SK-N-MC (cell line): ENCODE measurements at regions not wholly inside any gene's neighbourhood (a gene's known extent, or its start where the extent isn't known, plus 50 kb on each side); places are given as distances from the start of the nearest gene placed in this dataset.

Experiments
- DNase-seq: peaks from one replicate; pipeline ENCODE4 v3.0.0-alpha.2; 2011; ENCODE audit warnings: low read depth, low spot score
- H3K27ac ChIP-seq: fragments of 200-600 bp; sonication (generic); 2 replicates; pipeline ENCODE4 v1.5.1; 2016; ENCODE audit warnings: mixed run types
- H3K36me3 ChIP-seq: fragments of 200-600 bp; sonication (generic); 2 replicates; pipeline ENCODE4 v1.6.1; 2017; ENCODE audit warnings: antibody characterized with exemption, low read length, mixed read lengths; ENCODE audit not compliant: insufficient read depth
- H3K4me3 ChIP-seq: fragments of 200-600 bp; sonication (generic); 2 replicates; pipeline ENCODE4 v1.5.1; 2016
- H3K9ac ChIP-seq: fragments of 200-600 bp; sonication (generic); 2 replicates; pipeline ENCODE4 v1.8.0; 2017; ENCODE audit warnings: mixed run types, mixed read lengths; ENCODE audit not compliant: insufficient read length
- H3K9me3 ChIP-seq: fragments of 200-600 bp; sonication (generic); 2 replicates; pipeline ENCODE4 v1.6.1; 2017; ENCODE audit warnings: low read depth, mild to moderate bottlenecking, antibody characterized with exemption, low read length, moderate library complexity, mixed read lengths
- EZH2 ChIP-seq: fragments of 200-600 bp; sonication (generic); IDR thresholded peaks from one replicate; pipeline ENCODE4 v1.6.1; 2017; ENCODE audit warnings: antibody characterized with exemption
- FOXP2 ChIP-seq: optimal IDR thresholded peaks from 2 replicates; pipeline ENCODE3; 2011; ENCODE audit warnings: mild to moderate bottlenecking, moderate library complexity; ENCODE audit not compliant: insufficient read depth; ENCODE audit errors: extremely low read length, control extremely low read depth
- POLR2AphosphoS5 ChIP-seq: IDR thresholded peaks from 2 replicates; pipeline ENCODE4 v1.6.1; 2012; ENCODE audit warnings: mild to moderate bottlenecking, low read depth, low read length, borderline replicate concordance

- TF ChIP-seq POLR2AphosphoS5: no peak
- TF ChIP-seq EZH2: no peak
- no peak for TF ChIP-seq FOXP2
- Histone ChIP-seq H3K27ac (no peak overlapping the region), H3K9ac (no peak overlapping the region), H3K4me3 (no peak overlapping the region), H3K36me3 (no peaks in the 10 kb centered on the region), H3K9me3 (no peaks in the 10 kb centered on the region)
- no peak for DNase-seq
Measured at GRCh38 chr9:79371948-79372555, 199.7 kb upstream of the TLE4 start.

DNA sequence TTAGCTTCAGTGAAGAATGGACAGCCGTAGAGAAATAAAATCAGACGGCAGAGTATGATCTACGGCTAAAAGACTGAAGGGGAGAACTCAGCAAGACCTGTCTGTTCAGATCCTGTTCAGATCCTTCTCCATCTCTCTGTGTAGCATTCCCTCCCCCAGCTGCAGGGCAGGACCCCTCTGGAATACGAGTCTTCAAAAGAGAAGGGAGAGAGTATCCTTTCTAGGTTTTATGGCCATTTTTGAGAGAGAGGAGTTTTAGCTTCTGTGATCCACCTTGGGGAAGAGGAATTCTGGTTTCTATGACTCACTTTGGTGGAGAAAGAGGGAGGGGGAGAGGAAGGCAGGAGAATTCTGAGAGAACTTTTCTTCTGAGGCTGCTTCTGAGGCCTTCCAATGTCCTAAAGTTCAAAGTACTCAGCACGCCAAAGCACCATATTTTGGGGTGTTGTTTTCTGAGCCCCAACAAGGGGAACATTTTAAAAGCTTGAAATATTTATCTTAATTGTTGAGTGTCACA lies 194.4 kb upstream of the TLE4 start:
- Histone ChIP-seq H3K9ac (no peak overlapping the region), H3K4me3 (no peak overlapping the region), H3K27ac (no peak overlapping the region), H3K36me3 (no peaks in the 10 kb centered on the region), H3K9me3 (no peaks in the 10 kb centered on the region)
- TF ChIP-seq FOXP2 (no peak), POLR2AphosphoS5 (no peak), EZH2 (no peak)
- DNase-seq: no peak

- Histone ChIP-seq H3K27ac (no peak overlapping the region), H3K9me3 (no peaks in the 10 kb centered on the region), H3K4me3 (no peak overlapping the region), H3K36me3 (no peaks in the 10 kb centered on the region), H3K9ac (no peak overlapping the region)
- TF ChIP-seq POLR2AphosphoS5 (no peak), EZH2 (no peak), FOXP2 (no peak)
- no peak for DNase-seq
Measured at GRCh38 chr9:79378107-79378506, 193.7 kb upstream of the TLE4 start.

- H3K4me3 ChIP-seq: no peak overlapping the region
- H3K9me3 ChIP-seq: no peaks in the 10 kb centered on the region
- no peak overlapping the region for H3K9ac ChIP-seq
- DNase-seq: no peak
- no peak overlapping the region for H3K27ac ChIP-seq
- TF ChIP-seq POLR2AphosphoS5 (no peak), EZH2 (no peak), FOXP2 (no peak)
- no peaks in the 10 kb centered on the region for H3K36me3 ChIP-seq
Measured at GRCh38 chr9:79382044-79382443, 189.7 kb upstream of the TLE4 start.

DNA sequence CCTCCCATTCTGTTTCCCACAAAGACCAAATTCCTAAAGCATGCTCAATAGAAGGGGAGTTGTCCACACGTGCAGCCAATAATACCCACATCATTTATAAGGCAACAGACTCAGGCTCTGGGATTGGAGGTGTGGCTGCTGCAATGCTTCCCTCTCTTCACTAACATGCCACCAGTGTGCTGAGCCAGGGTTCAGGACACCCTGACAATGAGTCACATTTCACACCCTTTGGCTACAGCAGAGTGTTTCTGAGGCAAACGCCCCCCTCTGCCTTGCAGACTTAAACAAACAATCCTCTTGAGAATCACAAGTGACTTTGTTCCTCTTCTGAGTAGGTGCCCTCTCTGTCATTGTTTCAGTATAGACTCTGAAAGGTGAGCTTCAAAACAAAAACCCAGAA lies 189.3 kb upstream of the TLE4 start:
- H3K9ac ChIP-seq: no peak overlapping the region
- DNase-seq: no peak
- no peak for TF ChIP-seq EZH2
- no peak for TF ChIP-seq FOXP2
- TF ChIP-seq POLR2AphosphoS5: no peak
- H3K4me3 ChIP-seq: no peak overlapping the region
- no peaks in the 10 kb centered on the region for H3K36me3 ChIP-seq
- no peak overlapping the region for H3K27ac ChIP-seq
- no peaks in the 10 kb centered on the region for H3K9me3 ChIP-seq

DNA sequence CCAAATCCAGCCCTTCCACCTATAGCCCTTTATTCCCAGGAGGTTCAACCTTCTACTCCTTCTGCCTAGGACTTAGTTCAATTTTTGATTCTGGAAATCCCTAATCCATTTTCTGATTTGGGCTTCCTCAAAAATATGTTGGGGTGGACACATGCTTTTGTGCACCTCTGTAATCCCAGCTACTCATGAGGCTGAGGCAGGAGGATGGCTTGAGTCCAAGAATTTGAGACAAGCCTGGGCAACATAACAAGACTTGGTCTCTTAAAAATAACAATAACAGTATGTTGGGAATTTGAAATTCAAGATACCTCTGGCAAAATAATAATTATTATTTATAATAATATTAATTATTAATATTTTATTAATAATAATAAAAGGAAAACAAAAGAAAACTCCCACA lies 188.7 kb upstream of the TLE4 start:
- H3K9ac ChIP-seq: no peak overlapping the region
- no peak overlapping the region for H3K27ac ChIP-seq
- TF ChIP-seq EZH2 (no peak), FOXP2 (no peak), POLR2AphosphoS5 (no peak)
- H3K9me3 ChIP-seq: no peaks in the 10 kb centered on the region
- no peaks in the 10 kb centered on the region for H3K36me3 ChIP-seq
- no peak for DNase-seq
- H3K4me3 ChIP-seq: no peak overlapping the region

DNA sequence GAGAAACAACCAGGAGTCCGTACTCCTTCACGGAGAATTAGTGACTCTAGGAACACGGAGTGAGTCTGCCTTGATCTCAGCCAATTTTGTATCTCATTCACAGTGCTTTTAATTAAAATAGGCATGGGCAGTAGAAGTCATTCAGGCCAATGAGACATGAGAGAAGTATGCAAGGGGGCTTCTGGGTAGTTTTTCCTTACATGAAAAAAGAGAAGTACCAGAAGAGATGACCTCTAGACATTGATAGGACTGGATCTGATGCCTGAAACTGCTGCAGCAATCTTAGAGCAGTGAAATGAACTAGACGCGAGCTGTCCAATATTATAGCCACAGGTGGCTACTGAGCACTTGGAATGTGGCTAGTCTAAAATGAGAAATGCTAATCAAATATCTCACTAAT lies 187.7 kb upstream of the TLE4 start:
- Histone ChIP-seq H3K4me3 (no peak overlapping the region), H3K27ac (no peak overlapping the region), H3K9me3 (no peaks in the 10 kb centered on the region), H3K36me3 (no peaks in the 10 kb centered on the region), H3K9ac (no peak overlapping the region)
- no peak for TF ChIP-seq FOXP2
- no peak for TF ChIP-seq POLR2AphosphoS5
- TF ChIP-seq EZH2: no peak
- DNase-seq: no peak

DNA sequence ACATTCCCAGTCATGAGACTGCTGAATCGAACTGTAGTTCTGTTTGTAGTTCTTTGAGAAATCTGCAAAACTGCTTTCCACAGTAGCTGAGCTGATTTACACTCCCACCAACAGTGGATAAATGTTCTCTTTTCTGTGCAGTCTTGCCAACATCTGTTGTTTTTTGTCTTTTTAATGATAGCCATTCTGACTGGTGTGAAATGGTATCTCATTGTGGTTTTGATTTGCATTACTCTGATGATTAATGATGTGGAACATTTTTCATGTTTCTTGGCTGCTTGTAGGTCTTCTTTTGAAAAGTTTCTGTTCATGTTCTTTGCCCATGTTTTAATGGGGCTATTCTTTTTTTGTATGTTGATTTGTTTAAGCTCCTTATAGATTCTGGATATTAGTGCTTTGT lies 187.3 kb upstream of the TLE4 start:
- DNase-seq: no peak
- Histone ChIP-seq H3K36me3 (no peaks in the 10 kb centered on the region), H3K9ac (no peak overlapping the region), H3K9me3 (no peaks in the 10 kb centered on the region), H3K27ac (no peak overlapping the region), H3K4me3 (no peak overlapping the region)
- TF ChIP-seq EZH2 (no peak), POLR2AphosphoS5 (no peak), FOXP2 (no peak)

DNA sequence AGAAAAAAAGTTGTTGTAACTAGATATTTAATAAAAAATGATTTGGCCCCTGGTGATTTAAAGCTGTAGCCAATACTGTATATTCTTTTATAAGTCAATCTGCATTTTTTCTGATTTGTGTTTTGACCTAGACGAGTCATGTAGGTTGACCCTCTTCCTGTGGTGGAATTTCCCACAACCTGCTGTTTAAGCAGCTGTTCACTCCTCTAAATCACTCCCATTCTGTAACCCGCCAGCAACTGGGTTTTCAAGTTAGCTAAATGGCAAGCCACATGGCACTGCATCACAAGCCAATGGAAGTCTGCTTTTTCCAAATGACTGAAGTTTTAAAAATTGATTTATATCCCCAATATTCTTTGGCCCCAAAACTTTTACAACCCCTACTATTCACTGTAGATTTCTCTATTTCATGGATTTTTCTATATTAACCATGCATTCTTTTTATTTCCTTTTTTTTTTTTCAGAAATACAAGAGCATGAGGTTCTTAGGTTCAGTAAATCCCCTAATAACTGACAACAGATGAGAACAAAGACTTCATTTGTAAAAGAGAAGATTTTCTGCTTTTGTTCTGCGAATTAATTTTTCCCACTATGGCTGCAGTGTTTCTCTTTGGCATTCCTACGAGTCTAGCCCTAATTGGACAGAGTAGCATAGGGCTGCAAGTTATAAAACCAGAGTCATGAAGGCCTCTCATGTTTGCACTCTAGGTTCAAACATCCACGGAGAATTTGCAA lies 184.5 kb upstream of the TLE4 start:
- no peaks in the 10 kb centered on the region for H3K9me3 ChIP-seq
- H3K36me3 ChIP-seq: no peaks in the 10 kb centered on the region
- TF ChIP-seq POLR2AphosphoS5 (no peak), FOXP2 (no peak), EZH2 (no peak)
- H3K4me3 ChIP-seq: no peak overlapping the region
- no peak overlapping the region for H3K9ac ChIP-seq
- no peak overlapping the region for H3K27ac ChIP-seq
- DNase-seq: no peak
